Calu3 (cell line): ENCODE measurements at regions not wholly inside any gene's neighbourhood (a gene's known extent, or its start where the extent isn't known, plus 50 kb on each side); places are given as distances from the start of the nearest gene placed in this dataset.
A peak's percentile ranks its signal among the peaks of the same experiment; 100 is the strongest.

Source experiments
- BruUV-seq: library from RNA; stranded (reverse); fragments of 400-500 nt; replicated peaks from 2 replicates; lab custom pipeline; 2021; lab: Mats Ljungman, UMichigan
- CTCF ChIA-PET: fragments of 300-600 bp; sonication (Branson Sonifier 250); formaldehyde crosslinking; loops from one replicate; lab custom pipeline; 2022; ENCODE audit warnings: antibody characterized with exemption; lab: Charles Lee
- DNase-seq: peaks from one replicate; pipeline ENCODE4 v3.0.0; 2022
- H3K27ac Mint-ChIP-seq: one replicate; pipeline ENCODE4 v1.8.0; 2022; ENCODE audit warnings: mixed read lengths; ENCODE audit not compliant: unreplicated experiment
- H3K27me3 Mint-ChIP-seq: one replicate; pipeline ENCODE4 v1.8.0; 2022; ENCODE audit warnings: mixed read lengths; ENCODE audit not compliant: unreplicated experiment
- H3K36me3 Mint-ChIP-seq: one replicate; pipeline ENCODE4 v1.8.0; 2022; ENCODE audit warnings: mild to moderate bottlenecking, moderate library complexity, mixed read lengths; ENCODE audit not compliant: insufficient read depth, unreplicated experiment
- H3K4me1 Mint-ChIP-seq: one replicate; pipeline ENCODE4 v1.8.0; 2022; ENCODE audit warnings: mild to moderate bottlenecking, low read depth, mixed read lengths; ENCODE audit not compliant: unreplicated experiment
- H3K4me3 Mint-ChIP-seq: one replicate; pipeline ENCODE4 v1.8.0; 2022; ENCODE audit warnings: mild to moderate bottlenecking, low read depth, moderate library complexity, mixed read lengths; ENCODE audit not compliant: unreplicated experiment
- H3K9me3 Mint-ChIP-seq: one replicate; pipeline ENCODE4 v1.8.0; 2022; ENCODE audit warnings: low read depth, mixed read lengths; ENCODE audit not compliant: unreplicated experiment
- CTCF ChIP-seq: fragments of 200-600 bp; IDR thresholded peaks from one replicate; pipeline ENCODE4 v1.8.0; 2022; ENCODE audit warnings: antibody characterized with exemption; ENCODE audit not compliant: unreplicated experiment
- intact Hi-C: fragments of 100-400 bp; cut with micrococcal nuclease; formaldehyde crosslinking; loops from one replicate; pipeline ENCODE4 v1.10.0; 2022; ENCODE audit not compliant: unreplicated experiment

GRCh38 chr18:45275367-45276113, 339.7 kb upstream of the SLC14A2 start:
- DNase-seq: peak; percentile 40
- Mint-ChIP-seq H3K9me3 (no peaks in the 10 kb centered on the region), H3K27me3 (peaks cover 26% of the 10 kb centered on the region), H3K27ac (no peak overlapping the region), H3K36me3 (no peaks in the 10 kb centered on the region), H3K4me3 (no peak overlapping the region), H3K4me1 (no peaks in the 10 kb centered on the region)
- peak; percentile 72 for TF ChIP-seq CTCF
- intact Hi-C loops: loop anchor here (1.0 kb wide), 1 partner anchor 109 kb away; no protein-coding TSS in a partner anchor
- no TSS peak for BruUV-seq
- CTCF ChIA-PET: interaction anchor here (1.3 kb wide), 1 partner anchor 110 kb away, joined by 3 read pairs; no protein-coding TSS in a partner anchor

GRCh38 chr18:45276878-45277277, 338.4 kb upstream of the SLC14A2 start:
- Mint-ChIP-seq H3K4me1 (no peaks in the 10 kb centered on the region), H3K9me3 (no peaks in the 10 kb centered on the region), H3K36me3 (no peaks in the 10 kb centered on the region), H3K4me3 (no peak overlapping the region), H3K27ac (no peak overlapping the region), H3K27me3 (peaks cover 25% of the 10 kb centered on the region)
- TF ChIP-seq CTCF: no peak
- no peak for DNase-seq
- intact Hi-C loops: no loop called here
- BruUV-seq: no TSS peak
- CTCF ChIA-PET: no interaction called here

- Mint-ChIP-seq H3K36me3 (no peaks in the 10 kb centered on the region), H3K27me3 (peaks cover 35% of the 10 kb centered on the region), H3K9me3 (no peaks in the 10 kb centered on the region), H3K4me3 (no peak overlapping the region), H3K27ac (no peak overlapping the region), H3K4me1 (no peaks in the 10 kb centered on the region)
- no peak for TF ChIP-seq CTCF
- no TSS peak for BruUV-seq
- intact Hi-C loops: no loop called here
- no peak for DNase-seq
- CTCF ChIA-PET: no interaction called here
Measured at GRCh38 chr18:45277908-45278307, 337.4 kb upstream of the SLC14A2 start.

GRCh38 chr18:45280481-45281276, 334.6 kb upstream of the SLC14A2 start:
- H3K4me1 Mint-ChIP-seq: no peaks in the 10 kb centered on the region
- peaks cover 39% of the 10 kb centered on the region for H3K27me3 Mint-ChIP-seq
- DNase-seq: no peak
- CTCF ChIA-PET: no interaction called here
- no peak for TF ChIP-seq CTCF
- intact Hi-C loops: no loop called here
- no peak overlapping the region for H3K27ac Mint-ChIP-seq
- no TSS peak for BruUV-seq
- H3K36me3 Mint-ChIP-seq: no peaks in the 10 kb centered on the region
- no peaks in the 10 kb centered on the region for H3K9me3 Mint-ChIP-seq
- H3K4me3 Mint-ChIP-seq: no peak overlapping the region
